ENCODE measurements at regions not wholly inside any gene's neighbourhood (a gene's known extent, or its start where the extent isn't known, plus 50 kb on each side); places are given as distances from the start of the nearest gene placed in this dataset.

DNA sequence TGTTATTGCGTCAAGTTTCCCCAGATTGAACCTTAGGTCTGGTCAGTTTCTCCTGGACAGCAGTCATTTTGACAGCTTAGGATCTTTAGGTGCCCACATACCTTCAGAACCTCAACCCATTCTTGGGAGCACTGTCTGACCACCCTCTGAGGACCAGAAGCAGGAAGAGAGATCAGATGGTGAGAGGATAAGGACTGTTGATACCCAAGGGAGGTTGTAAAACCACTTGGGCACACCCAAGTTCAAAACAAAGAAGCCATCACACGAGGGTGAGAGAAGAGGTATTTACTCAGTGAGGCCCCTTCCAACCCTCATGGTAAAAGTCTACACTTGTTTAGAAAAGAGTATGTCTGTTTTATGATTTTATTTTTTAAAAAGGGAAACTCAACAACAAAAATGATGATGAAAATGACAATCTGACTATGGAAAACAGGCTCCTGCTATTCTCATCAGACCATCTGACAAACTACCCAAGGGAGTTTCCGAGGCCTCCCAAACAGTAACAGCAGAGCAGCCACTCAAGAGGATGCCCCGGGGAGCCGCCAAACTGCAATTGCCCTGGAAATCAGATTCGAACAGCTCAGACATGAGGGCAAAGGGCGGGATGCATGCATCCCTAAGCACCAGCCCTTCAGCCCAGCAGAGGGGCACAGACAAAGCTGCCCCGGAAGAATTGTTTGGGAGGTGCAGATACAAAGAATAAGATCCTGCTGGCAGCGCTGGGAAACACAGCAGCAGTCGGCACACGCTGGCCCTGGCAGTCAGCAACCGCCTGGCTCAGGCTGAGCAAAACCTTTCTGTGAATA, 162.6 kb upstream of the PLEKHG7 start (continued):
- TF ChIP-seq ZBTB40 (IDR thresholded peaks at IDR 0.05; ENCODE audit: borderline replicate concordance) (no peak), ZNF622 (IDR thresholded peaks at IDR 0.05) (no peak), TCF12 (IDR thresholded peaks at IDR 0.05; ENCODE audit: low read depth, low read length) (no peak), NR2F1 (conservative IDR thresholded peaks at IDR 0.05) (no peak), JUND (IDR thresholded peaks at IDR 0.05; ENCODE audit: low read depth, low read length) (no peak), IRF5 (IDR thresholded peaks at IDR 0.05; ENCODE audit: borderline replicate concordance) (no peak), CTCF (IDR thresholded peaks at IDR 0.05 in 2 of 3, conservative IDR thresholded peaks at IDR 0.05 in 1 of 3; ENCODE audit: control insufficient read depth in 2 of 3, extremely low read depth in 1 of 3, insufficient read depth in 1 of 3, low read depth in 3 of 3, low read length in 3 of 3) (no peak), GABPA (IDR thresholded peaks at IDR 0.05; ENCODE audit: low read depth) (no peak), REST (IDR thresholded peaks at IDR 0.05; ENCODE audit: low read depth, low read length) (no peak), ASH2L (IDR thresholded peaks at IDR 0.05; ENCODE audit: borderline replicate concordance, low read depth) (no peak), RB1 (IDR thresholded peaks at IDR 0.05; ENCODE audit: borderline replicate concordance) (no peak), PAX8 (IDR thresholded peaks at IDR 0.05) (no peak), ZBED1 (IDR thresholded peaks at IDR 0.05; ENCODE audit: borderline replicate concordance) (no peak), EGR1 (IDR thresholded peaks at IDR 0.05; ENCODE audit: borderline replicate concordance in 1 of 2, low read depth in 2 of 2, low read length in 2 of 2) (no peak), ESRRA (IDR thresholded peaks at IDR 0.05; ENCODE audit: low read length) (no peak), SRF (IDR thresholded peaks at IDR 0.05; ENCODE audit: low read depth in 2 of 2, low read length in 2 of 2) (no peak), EED (IDR thresholded peaks at IDR 0.05; ENCODE audit: low read depth) (peak; percentile 34; the same call in 1 of the 2 replicates), IRF4 (IDR thresholded peaks at IDR 0.05; ENCODE audit: low read depth, low read length) (no peak), NR2C2 (IDR thresholded peaks at IDR 0.05; ENCODE audit: borderline replicate concordance, control insufficient read depth, insufficient read length, low read depth) (no peak), FOXM1 (IDR thresholded peaks at IDR 0.05; ENCODE audit: low read depth, low read length) (no peak)

All from GM12878 (cell line).